Body of pancreas (tissue), 4 donors: ENCODE measurements at regions not wholly inside any gene's neighbourhood (a gene's known extent, or its start where the extent isn't known, plus 50 kb on each side); places are given as distances from the start of the nearest gene placed in this dataset.
A peak's percentile ranks its signal among the peaks of the same experiment; 100 is the strongest.

Experiments
- ATAC-seq: fragments of 150-250 bp; one replicate; pipeline ENCODE4 v1.9.1; 2016
- DNase-seq, 4 donors: peaks; one replicate each; pipeline ENCODE4 v3.0.0-alpha.2; 2019
- H3K27ac ChIP-seq, 4 donors: fragments of 200-600 bp; sonication (generic); 1 replicate in 3 of 4; 2 replicates in 1 of 4; pipeline versions ENCODE4 v1.5.1 to v1.6.1; 2016 to 2019; ENCODE audit warnings: mild to moderate bottlenecking in 1 of 4, mixed read lengths in 1 of 4, moderate library complexity in 1 of 4
- H3K27me3 ChIP-seq, 2 donors: fragments of 200-600 bp; sonication (generic); one replicate each; pipeline ENCODE4 v1.6.0; 2016; ENCODE audit warnings: mild to moderate bottlenecking in 1 of 2
- H3K36me3 ChIP-seq, 2 donors: fragments of 200-600 bp; sonication (generic); replicated peaks in 1 of 2; 2 replicates each; pipeline ENCODE4 v1.5.1; 2016; ENCODE audit warnings: low read depth in 2 of 2; ENCODE audit not compliant: insufficient read depth in 1 of 2
- H3K4me1 ChIP-seq: fragments of 200-600 bp; sonication (generic); one replicate; pipeline ENCODE4 v1.6.0; 2016
- H3K4me3 ChIP-seq, 2 donors: fragments of 200-600 bp; sonication (generic); 1 replicate in 1 of 2; 2 replicates in 1 of 2; pipeline ENCODE4 v1.5.1; 2016 to 2019
- H3K9me3 ChIP-seq, 3 donors: fragments of 200-600 bp; sonication (generic); 1 replicate in 2 of 3; 2 replicates in 1 of 3; pipeline ENCODE4 v1.5.1; 2016
- POLR2A ChIP-seq, 3 donors: fragments of 450-650 bp; IDR thresholded peaks; one replicate each; pipeline ENCODE4 v1.6.1; 2016; ENCODE audit warnings: antibody characterized with exemption in 3 of 3, mild to moderate bottlenecking in 2 of 3
- WGBS, 2 donors: methylation state at CpG; one replicate each; pipeline ENCODE4 v1.1.5; 2017; 5-methylcytosine and 5-hydroxymethylcytosine counted together
- intact Hi-C: fragments of 100-400 bp; cut with DNase I; formaldehyde crosslinking; loops from one replicate; pipeline ENCODE4 v1.15.1; 2023
- TF ChIP-seq, protein P1 (sequence below), 7 experiments: fragments of 450-650 bp in 4 of 7; fragments of 200-600 bp in 3 of 7; sonication (generic) in 3 of 7; IDR thresholded peaks; one replicate each; pipeline ENCODE4 v1.5.1; 2016 to 2019; ENCODE audit warnings: antibody characterized with exemption in 7 of 7

DNA sequence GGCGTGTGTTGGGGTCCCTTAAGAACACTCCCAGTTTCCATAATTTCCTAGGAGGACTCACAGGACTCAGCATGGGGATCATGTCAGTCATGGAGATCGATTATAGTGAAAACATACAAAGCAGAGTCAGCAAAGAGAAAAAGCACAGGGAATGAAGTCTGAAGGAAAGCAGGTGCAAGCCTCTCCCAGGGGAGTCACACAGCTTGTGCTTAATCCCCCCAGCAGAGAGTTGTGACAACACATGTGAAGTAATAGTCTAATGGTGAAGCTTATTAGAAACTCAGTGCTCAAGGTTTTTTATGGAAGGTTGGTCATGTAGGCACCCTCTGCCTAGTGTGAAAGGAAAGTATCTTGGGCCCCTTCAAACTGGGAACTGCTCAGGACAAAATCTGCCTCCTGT is 149.0 kb upstream of the SEL1L start:
- DNase-seq (no peak), ATAC-seq (no peak)
- no peaks in the 10 kb centered on the region for H3K9me3 ChIP-seq
- no peak overlapping the region for H3K4me3 ChIP-seq
- intact Hi-C loops, result no loop called here
- WGBS, 2 donors, result 65 to 66% methylated on average over 2 of the region's 2 CpGs
- H3K27ac ChIP-seq, result no peak overlapping the region
- H3K4me1 ChIP-seq, result peaks cover 24% of the 10 kb centered on the region
- TF ChIP-seq, protein P1, sequence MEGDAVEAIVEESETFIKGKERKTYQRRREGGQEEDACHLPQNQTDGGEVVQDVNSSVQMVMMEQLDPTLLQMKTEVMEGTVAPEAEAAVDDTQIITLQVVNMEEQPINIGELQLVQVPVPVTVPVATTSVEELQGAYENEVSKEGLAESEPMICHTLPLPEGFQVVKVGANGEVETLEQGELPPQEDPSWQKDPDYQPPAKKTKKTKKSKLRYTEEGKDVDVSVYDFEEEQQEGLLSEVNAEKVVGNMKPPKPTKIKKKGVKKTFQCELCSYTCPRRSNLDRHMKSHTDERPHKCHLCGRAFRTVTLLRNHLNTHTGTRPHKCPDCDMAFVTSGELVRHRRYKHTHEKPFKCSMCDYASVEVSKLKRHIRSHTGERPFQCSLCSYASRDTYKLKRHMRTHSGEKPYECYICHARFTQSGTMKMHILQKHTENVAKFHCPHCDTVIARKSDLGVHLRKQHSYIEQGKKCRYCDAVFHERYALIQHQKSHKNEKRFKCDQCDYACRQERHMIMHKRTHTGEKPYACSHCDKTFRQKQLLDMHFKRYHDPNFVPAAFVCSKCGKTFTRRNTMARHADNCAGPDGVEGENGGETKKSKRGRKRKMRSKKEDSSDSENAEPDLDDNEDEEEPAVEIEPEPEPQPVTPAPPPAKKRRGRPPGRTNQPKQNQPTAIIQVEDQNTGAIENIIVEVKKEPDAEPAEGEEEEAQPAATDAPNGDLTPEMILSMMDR (IDR thresholded peaks at IDR 0.05), result no peak
- TF ChIP-seq POLR2A (IDR thresholded peaks at IDR 0.05), result no peak
- H3K27me3 ChIP-seq, result no peaks in the 10 kb centered on the region
- no peaks in the 10 kb centered on the region for H3K36me3 ChIP-seq

DNA sequence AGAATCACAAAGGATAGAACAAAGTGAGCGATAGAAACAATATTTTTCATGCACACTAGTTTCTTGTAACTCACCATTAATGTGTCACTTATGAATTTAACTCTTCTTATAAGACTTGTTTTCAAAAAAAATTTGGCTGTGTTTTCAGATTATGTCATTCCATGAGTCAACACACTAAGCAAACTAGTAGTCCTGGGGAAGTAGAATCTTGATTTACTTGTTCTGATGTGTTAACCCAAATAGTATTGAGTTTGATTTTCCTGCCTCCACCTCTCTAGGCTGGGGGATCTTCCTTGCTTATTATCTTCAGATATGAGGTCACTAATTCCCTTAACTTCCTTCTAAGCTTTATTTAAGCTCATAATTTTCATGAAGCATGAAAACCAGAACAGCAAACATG is 151.0 kb upstream of the SEL1L start:
- TF ChIP-seq POLR2A (IDR thresholded peaks at IDR 0.05), result no peak
- TF ChIP-seq, protein P1 (IDR thresholded peaks at IDR 0.05), result no peak
- H3K4me1 ChIP-seq, result peaks cover 19% of the 10 kb centered on the region
- H3K27me3 ChIP-seq, result no peaks in the 10 kb centered on the region
- 81 to 82% methylated on average over 1 of the region's 1 CpG for WGBS, 2 donors
- peak overlapping the region in 1 of 4 donors; percentile 4 for H3K27ac ChIP-seq
- DNase-seq (no peak), ATAC-seq (peak; percentile 80)
- intact Hi-C loops, result no loop called here
- H3K9me3 ChIP-seq, result no peaks in the 10 kb centered on the region
- no peak overlapping the region for H3K4me3 ChIP-seq
- H3K36me3 ChIP-seq, result no peaks in the 10 kb centered on the region

DNA sequence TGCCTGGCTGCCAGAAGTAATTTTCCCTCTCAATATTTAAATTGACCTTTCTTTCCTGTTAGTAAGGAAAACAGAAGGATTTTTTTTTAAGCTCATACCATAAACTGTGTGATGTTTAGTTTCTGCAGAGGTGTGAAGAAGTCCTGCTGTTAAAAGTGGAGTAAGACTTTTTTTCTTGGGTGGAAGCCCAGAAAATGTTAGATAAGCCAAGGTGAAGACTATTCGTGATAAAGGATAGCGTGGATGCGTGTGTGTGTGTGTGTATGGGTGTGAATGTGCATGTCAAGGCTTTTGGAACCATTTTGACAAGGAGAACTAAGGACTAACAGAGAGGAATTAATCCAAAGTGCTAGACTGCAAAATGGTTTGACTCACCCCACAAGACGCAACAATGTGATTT is 152.9 kb upstream of the SEL1L start:
- Histone ChIP-seq H3K36me3 (no peaks in the 10 kb centered on the region), H3K4me3 (no peak overlapping the region), H3K27me3 (no peaks in the 10 kb centered on the region), H3K9me3 (no peaks in the 10 kb centered on the region), H3K27ac (no peak overlapping the region), H3K4me1 (peaks cover 19% of the 10 kb centered on the region)
- 33 to 34% methylated on average over 4 of the region's 4 CpGs for WGBS, 2 donors
- intact Hi-C loops, result no loop called here
- peak; percentile 38 for ATAC-seq
- DNase-seq, result peak in 1 of 4 donors; percentile 3
- TF ChIP-seq, protein P1 (IDR thresholded peaks at IDR 0.05), result no peak
- no peak for TF ChIP-seq POLR2A (IDR thresholded peaks at IDR 0.05)

DNA sequence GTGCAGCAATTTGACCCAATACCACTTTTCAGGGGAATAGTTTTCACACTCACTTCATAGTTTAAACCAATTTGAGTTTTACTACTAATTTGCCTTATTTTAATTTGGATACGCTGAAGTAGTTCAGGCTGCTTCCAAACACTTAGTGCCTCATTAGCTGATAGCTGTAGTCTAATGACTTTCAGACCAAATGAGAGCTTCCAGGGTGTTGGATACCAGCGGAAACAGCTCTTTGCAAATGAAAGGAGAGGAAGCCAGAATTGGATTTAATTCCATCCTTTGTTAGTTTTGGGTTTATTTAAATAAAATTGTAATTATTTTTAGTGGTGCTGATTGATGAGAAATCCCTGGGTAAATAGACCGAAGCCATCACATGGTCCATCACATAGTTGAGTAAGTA is 158.3 kb upstream of the SEL1L start:
- Histone ChIP-seq H3K4me1 (no peaks in the 10 kb centered on the region), H3K27me3 (no peaks in the 10 kb centered on the region), H3K4me3 (no peak overlapping the region), H3K27ac (no peak overlapping the region), H3K36me3 (no peaks in the 10 kb centered on the region), H3K9me3 (no peaks in the 10 kb centered on the region)
- WGBS, 2 donors, result 87 to 98% methylated on average over 3 of the region's 3 CpGs
- DNase-seq (no peak), ATAC-seq (no peak)
- TF ChIP-seq, protein P1 (IDR thresholded peaks at IDR 0.05), result no peak
- TF ChIP-seq POLR2A (IDR thresholded peaks at IDR 0.05), result no peak
- intact Hi-C loops, result no loop called here

DNA sequence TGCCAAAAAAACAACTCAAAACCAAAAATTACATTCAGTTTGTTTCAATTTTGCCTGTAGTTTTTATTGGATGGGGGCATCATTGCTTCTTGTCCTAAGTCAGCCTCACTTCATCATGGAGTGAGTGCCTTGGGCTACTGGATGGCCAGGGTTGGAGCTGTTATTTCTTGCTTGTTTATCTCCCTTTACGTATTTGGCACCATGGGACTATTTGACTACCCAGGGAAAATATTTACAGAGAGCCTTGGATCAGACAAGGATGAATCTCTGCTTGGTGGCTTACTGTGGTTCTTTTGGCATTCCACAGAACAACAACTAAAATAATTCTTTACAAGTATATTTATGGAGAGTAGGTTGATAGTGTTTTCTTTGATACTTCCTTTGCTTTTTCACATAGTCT is 160.8 kb upstream of the SEL1L start:
- Histone ChIP-seq H3K27me3 (no peaks in the 10 kb centered on the region), H3K27ac (no peak overlapping the region), H3K36me3 (no peaks in the 10 kb centered on the region), H3K4me1 (no peaks in the 10 kb centered on the region), H3K4me3 (no peak overlapping the region), H3K9me3 (no peaks in the 10 kb centered on the region)
- no peak for TF ChIP-seq POLR2A (IDR thresholded peaks at IDR 0.05)
- TF ChIP-seq, protein P1 (IDR thresholded peaks at IDR 0.05), result no peak
- ATAC-seq, result no peak
- 43 to 67% methylated on average over 1 of the region's 1 CpG for WGBS, 2 donors
- DNase-seq, result no peak
- intact Hi-C loops, result no loop called here
